Retinal pigment epithelial cell (primary cell): ENCODE measurements at regions not wholly inside any gene's neighbourhood (a gene's known extent, or its start where the extent isn't known, plus 50 kb on each side); places are given as distances from the start of the nearest gene placed in this dataset.
"Not testable (repeated sequence)": the region's sequence is repeated elsewhere in the genome, so short reads cannot be mapped to it uniquely, and the experiment has no call there.

ENCODE experiments used
- DNase-seq: peaks from one replicate; pipeline ENCODE4 v3.0.0-alpha.2; 2010; ENCODE audit warnings: low read depth
- H3K4me3 ChIP-seq: 2 replicates; pipeline ENCODE4 v1.5.1; 2011; ENCODE audit warnings: mild to moderate bottlenecking, low read length, control low read depth, moderate library complexity
- TF ChIP-seq, protein P1 (sequence below): conservative IDR thresholded peaks from 2 replicates; pipeline ENCODE4 v1.5.1; 2011; ENCODE audit warnings: low read depth, low read length, control low read depth, inconsistent platforms

DNA sequence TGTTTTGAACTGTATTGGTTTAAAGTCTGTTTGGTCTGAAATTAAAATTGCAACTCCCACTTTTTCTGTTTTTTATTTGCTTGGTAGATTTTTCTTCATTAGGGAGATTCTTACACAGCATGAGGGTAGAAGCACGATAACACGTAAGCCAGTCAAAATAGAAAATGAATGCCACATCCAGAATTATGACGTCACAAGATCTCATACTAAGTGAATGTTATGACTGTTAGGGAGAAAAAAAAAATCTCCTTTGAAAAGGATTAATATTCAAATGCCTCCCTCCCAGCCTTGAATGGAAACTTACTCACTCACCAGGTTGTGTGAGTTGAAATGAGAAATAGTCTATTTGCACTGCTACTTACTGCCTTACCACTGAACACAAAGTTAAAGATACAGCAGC, 670.8 kb downstream of the TFAP2A start:
- DNase-seq = no peak

DNA sequence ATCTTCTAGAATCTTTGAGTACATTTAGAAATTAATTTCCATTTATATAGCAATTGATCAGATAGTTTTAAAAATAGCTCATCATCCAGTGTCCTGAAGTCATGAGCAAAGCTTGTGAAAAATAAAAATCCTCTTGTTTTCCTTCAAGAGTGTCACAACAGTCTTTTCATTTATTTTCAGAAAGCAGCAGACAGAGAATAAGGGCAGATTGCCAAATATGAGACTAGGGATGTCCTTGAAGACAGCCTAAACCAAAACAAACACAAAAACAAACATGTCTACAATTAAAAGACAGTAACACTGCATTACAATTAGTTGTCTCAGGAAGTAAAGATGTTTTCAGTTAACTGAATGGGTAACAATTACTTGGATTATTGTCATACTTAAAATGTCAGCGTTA, 682.8 kb downstream of the TFAP2A start:
- TF ChIP-seq, protein P1, sequence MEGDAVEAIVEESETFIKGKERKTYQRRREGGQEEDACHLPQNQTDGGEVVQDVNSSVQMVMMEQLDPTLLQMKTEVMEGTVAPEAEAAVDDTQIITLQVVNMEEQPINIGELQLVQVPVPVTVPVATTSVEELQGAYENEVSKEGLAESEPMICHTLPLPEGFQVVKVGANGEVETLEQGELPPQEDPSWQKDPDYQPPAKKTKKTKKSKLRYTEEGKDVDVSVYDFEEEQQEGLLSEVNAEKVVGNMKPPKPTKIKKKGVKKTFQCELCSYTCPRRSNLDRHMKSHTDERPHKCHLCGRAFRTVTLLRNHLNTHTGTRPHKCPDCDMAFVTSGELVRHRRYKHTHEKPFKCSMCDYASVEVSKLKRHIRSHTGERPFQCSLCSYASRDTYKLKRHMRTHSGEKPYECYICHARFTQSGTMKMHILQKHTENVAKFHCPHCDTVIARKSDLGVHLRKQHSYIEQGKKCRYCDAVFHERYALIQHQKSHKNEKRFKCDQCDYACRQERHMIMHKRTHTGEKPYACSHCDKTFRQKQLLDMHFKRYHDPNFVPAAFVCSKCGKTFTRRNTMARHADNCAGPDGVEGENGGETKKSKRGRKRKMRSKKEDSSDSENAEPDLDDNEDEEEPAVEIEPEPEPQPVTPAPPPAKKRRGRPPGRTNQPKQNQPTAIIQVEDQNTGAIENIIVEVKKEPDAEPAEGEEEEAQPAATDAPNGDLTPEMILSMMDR = no peak
- DNase-seq = no peak
- no peak overlapping the region for H3K4me3 ChIP-seq

More for the DNA sequence above, 670.8 kb downstream of the TFAP2A start:
- H3K4me3 ChIP-seq = no peak overlapping the region
- TF ChIP-seq, protein P1 = no peak

DNA sequence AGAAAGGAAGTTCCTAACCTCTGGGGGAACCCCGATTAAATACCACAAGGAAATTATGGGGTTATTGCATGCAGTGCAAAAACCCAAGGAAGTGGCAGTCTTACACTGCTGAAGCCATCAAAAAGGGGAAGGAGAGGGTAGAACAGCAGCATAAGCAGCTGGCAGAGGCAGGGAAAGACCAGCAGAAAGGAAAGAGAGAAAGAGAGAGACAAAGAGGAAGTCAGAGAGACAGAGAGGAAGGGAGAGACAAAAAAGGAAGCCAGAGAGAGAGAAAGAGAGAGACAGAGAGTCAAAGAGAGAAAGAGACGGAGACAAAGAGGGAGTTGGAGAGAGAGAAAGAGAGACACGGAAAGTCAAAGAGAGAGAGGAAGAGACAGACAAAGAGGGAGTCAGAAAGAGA, 689.1 kb downstream of the TFAP2A start:
- DNase-seq, H3K4me3 ChIP-seq: not testable (repeated sequence)

DNA sequence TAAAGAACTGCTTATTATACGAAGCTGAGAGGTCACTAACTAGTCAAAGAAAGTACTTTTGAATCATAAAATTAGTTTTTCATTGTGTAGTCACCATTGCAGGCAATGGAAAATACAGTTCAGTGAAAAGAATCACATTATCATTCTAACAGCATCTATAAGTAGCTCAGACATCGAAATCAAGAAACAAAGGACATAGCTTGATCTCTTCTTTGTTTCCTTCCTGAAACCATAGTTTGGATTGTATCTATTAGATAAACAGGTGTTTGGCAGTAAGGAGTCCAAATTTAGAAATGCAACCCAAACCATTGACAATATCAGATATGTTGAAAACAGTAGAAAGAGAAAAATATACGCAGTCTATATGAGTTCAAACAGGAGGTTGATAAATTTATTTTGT, 697.3 kb downstream of the TFAP2A start:
- TF ChIP-seq, protein P1 = no peak
- DNase-seq = no peak
- H3K4me3 ChIP-seq = no peak overlapping the region

DNA sequence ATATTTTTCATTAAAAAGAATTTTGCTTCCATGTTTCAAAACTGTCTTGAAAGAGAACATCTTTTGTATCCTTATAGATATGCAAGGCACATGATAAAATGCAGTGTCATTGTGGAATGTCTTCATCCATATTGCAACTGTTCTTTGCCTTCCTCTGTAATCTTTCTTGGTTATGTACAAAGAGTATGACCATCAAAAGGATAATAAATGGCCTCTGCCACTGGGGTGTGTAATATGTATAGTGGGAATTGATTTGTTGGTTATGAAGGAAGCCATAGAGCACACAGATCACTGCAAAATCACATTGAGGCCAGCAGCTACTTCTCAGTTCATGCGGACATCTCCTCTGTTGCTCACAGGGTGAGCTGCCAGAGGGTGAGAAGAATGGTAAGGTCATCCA, 703.5 kb downstream of the TFAP2A start:
- TF ChIP-seq, protein P1 = no peak
- no peak overlapping the region for H3K4me3 ChIP-seq
- DNase-seq = no peak

DNA sequence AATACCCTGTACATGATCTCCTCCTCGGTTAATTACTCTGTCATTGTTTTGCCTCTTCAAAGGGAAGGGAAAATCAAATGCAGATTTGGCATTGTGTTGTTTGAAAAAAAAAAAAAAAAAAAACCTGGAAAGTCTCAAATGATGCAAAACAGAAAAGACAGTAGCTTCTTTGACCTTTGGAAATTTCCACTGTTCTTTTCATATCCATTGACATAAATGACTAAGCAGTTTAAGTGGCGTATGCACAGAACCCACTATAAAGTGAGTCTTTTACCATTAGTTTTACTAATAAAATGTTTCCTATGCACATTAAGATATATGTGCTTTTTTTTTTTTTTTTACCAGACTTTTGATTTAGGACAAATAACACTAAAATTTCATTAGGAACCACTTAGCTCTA, 704.3 kb downstream of the TFAP2A start:
- TF ChIP-seq, protein P1 = no peak
- no peak overlapping the region for H3K4me3 ChIP-seq
- DNase-seq = no peak

DNA sequence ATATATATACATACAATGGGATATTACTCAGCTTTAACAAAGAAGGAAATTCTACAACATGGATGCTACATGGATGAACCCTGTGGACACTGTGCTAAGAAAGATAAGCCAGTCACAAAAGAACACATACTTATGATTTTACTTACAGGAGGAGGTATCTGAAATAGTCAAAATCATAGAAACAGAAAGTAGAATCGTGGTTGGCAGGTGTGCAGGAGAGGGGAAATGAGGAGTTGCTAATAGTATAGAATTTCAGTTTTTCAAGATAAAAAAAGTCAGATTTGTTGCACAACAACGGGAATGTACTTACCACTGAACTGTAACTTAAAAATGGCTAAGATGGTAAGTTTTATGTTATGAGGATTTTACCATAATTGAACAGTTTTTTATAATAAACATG, 706.3 kb downstream of the TFAP2A start:
- DNase-seq = no peak
- TF ChIP-seq, protein P1 = no peak
- no peak overlapping the region for H3K4me3 ChIP-seq

DNA sequence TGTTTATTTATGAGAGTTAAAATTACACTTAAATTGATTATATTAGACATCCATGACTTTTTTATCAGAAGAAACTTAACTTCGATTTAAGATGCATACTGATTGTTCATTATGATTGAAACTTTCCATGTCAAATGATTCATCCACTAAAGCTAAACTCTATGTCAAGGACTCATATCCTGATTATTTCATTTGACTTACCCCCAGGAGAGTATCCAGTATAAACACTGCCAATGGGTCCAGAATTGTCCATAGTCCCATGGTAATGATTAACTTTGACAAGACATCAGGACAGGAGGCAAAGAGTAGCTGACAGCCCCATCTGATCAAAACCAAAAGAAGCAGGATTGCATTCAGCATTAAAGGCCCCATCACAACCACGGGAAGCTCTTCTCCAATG, 709.9 kb downstream of the TFAP2A start:
- DNase-seq = no peak
- TF ChIP-seq, protein P1 = no peak
- no peak overlapping the region for H3K4me3 ChIP-seq
